ENCODE measurements at regions not wholly inside any gene's neighbourhood (a gene's known extent, or its start where the extent isn't known, plus 50 kb on each side); places are given as distances from the start of the nearest gene placed in this dataset.

- dilution Hi-C loops (cut with MboI; ENCODE audit: extremely low pct_ligation_motif_present, low sequenced_read_pairs), result no loop called here
- BruUV-seq (replicated peaks), result no TSS peak
- FAIRE-seq (no peak), DNase-seq (ENCODE audit: low read depth, low spot score) (peak; percentile 70)
- peaks cover 5% of the 10 kb centered on the region for H3K4me1 ChIP-seq (ENCODE audit: control insufficient read depth, extremely low read depth, insufficient read depth, low read length)
- intact Hi-C loops (cut with micrococcal nuclease), result loop anchor here (1.0 kb wide), 1 partner anchor 216 kb away; no protein-coding TSS in a partner anchor
- H2AFZ ChIP-seq (ENCODE audit: low read depth, low read length), result peak overlapping the region; percentile 38
- no peak overlapping the region for H3K4me2 ChIP-seq (ENCODE audit: insufficient read depth, low read length)
- H3K79me2 ChIP-seq (ENCODE audit: control insufficient read depth, insufficient read depth, low read length), result no peaks in the 10 kb centered on the region
- no peaks in the 10 kb centered on the region for H3K9me3 ChIP-seq (replicated peaks; ENCODE audit: control insufficient read depth, insufficient read depth, low read length)
- TF ChIP-seq GATA2 (IDR thresholded peaks at IDR 0.05; ENCODE audit: insufficient read depth, insufficient read length, low read depth, low read length) (no peak), FOS (IDR thresholded peaks at IDR 0.05; ENCODE audit: borderline replicate concordance, insufficient read depth, low read length) (peak; percentile 53), POLR2AphosphoS5 (IDR thresholded peaks at IDR 0.05; ENCODE audit: insufficient read depth, low read depth, low read length) (no peak), JUN (IDR thresholded peaks at IDR 0.05; ENCODE audit: borderline replicate concordance, insufficient read depth, insufficient read length, low read depth) (peak; percentile 35), MYC (IDR thresholded peaks at IDR 0.05; ENCODE audit: low read depth, low read length) (no peak)
- no peak overlapping the region for H3K4me3 ChIP-seq (replicated peaks in 1 of 3; ENCODE audit: insufficient read depth in 1 of 3, low read depth in 1 of 3, low read length in 3 of 3)
- no peak overlapping the region for H3K9ac ChIP-seq (replicated peaks; ENCODE audit: extremely low read depth, insufficient read depth, low read length)
- ChIA-PET CTCF (interaction anchor here (0.9 kb wide), 1 partner anchor 8 kb away, joined by 6 read pairs; no protein-coding TSS in a partner anchor), POLR2A (no interaction called here)
- H3K27ac ChIP-seq (ENCODE audit: insufficient read depth, low read depth, low read length), result no peak overlapping the region
- H3K36me3 ChIP-seq (ENCODE audit: control insufficient read depth in 2 of 2, extremely low read depth in 1 of 2, insufficient read depth in 2 of 2, low read length in 2 of 2), result no peaks in the 10 kb centered on the region
- no peaks in the 10 kb centered on the region for H4K20me1 ChIP-seq (replicated peaks; ENCODE audit: control insufficient read depth, extremely low read depth, insufficient read depth, low read length)
- no peaks in the 10 kb centered on the region for H3K27me3 ChIP-seq (ENCODE audit: control insufficient read depth in 2 of 2, insufficient read depth in 2 of 2, low read length in 2 of 2)
- H3K9me1 ChIP-seq (replicated peaks; ENCODE audit: control insufficient read depth, extremely low read depth, insufficient read depth, low read length), result no peaks in the 10 kb centered on the region
Observed at GRCh38 chr5:105956456-105957196, 1714.1 kb downstream of the EFNA5 start.

- FAIRE-seq (no peak), DNase-seq (ENCODE audit: low read depth, low spot score) (no peak)
- intact Hi-C loops (cut with micrococcal nuclease), result no loop called here
- dilution Hi-C loops (cut with MboI; ENCODE audit: extremely low pct_ligation_motif_present, low sequenced_read_pairs), result no loop called here
- H3K9ac ChIP-seq (replicated peaks; ENCODE audit: extremely low read depth, insufficient read depth, low read length), result no peak overlapping the region
- TF ChIP-seq, protein P1, sequence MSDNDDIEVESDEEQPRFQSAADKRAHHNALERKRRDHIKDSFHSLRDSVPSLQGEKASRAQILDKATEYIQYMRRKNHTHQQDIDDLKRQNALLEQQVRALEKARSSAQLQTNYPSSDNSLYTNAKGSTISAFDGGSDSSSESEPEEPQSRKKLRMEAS (IDR thresholded peaks at IDR 0.05; ENCODE audit: insufficient read depth, insufficient read length), result no peak
- TF ChIP-seq EZH2 (IDR thresholded peaks at IDR 0.05; ENCODE audit: borderline replicate concordance, low read depth, low read length, severe bottlenecking), result no peak
- no peak for TF ChIP-seq JUN (IDR thresholded peaks at IDR 0.05; ENCODE audit: borderline replicate concordance, insufficient read depth, insufficient read length, low read depth)
- no peak for TF ChIP-seq FOS (IDR thresholded peaks at IDR 0.05; ENCODE audit: borderline replicate concordance, insufficient read depth, low read length)
- TF ChIP-seq POLR2AphosphoS5 (IDR thresholded peaks at IDR 0.05; ENCODE audit: insufficient read depth, low read depth, low read length), result no peak
- no peak for TF ChIP-seq GATA2 (IDR thresholded peaks at IDR 0.05; ENCODE audit: insufficient read depth, insufficient read length, low read depth, low read length)
- TF ChIP-seq POLR2A (IDR thresholded peaks at IDR 0.05; ENCODE audit: low read depth, low read length), result no peak
- TF ChIP-seq, protein P2, sequence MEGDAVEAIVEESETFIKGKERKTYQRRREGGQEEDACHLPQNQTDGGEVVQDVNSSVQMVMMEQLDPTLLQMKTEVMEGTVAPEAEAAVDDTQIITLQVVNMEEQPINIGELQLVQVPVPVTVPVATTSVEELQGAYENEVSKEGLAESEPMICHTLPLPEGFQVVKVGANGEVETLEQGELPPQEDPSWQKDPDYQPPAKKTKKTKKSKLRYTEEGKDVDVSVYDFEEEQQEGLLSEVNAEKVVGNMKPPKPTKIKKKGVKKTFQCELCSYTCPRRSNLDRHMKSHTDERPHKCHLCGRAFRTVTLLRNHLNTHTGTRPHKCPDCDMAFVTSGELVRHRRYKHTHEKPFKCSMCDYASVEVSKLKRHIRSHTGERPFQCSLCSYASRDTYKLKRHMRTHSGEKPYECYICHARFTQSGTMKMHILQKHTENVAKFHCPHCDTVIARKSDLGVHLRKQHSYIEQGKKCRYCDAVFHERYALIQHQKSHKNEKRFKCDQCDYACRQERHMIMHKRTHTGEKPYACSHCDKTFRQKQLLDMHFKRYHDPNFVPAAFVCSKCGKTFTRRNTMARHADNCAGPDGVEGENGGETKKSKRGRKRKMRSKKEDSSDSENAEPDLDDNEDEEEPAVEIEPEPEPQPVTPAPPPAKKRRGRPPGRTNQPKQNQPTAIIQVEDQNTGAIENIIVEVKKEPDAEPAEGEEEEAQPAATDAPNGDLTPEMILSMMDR (IDR thresholded peaks at IDR 0.05; ENCODE audit: extremely low read depth in 1 of 2, insufficient read depth in 1 of 2, low read depth in 1 of 2, low read length in 2 of 2), result no peak
- TF ChIP-seq MYC (IDR thresholded peaks at IDR 0.05; ENCODE audit: low read depth, low read length), result no peak
- H3K4me2 ChIP-seq (ENCODE audit: insufficient read depth, low read length), result no peak overlapping the region
- POLR2A ChIA-PET, result no interaction called here
- peaks cover 5% of the 10 kb centered on the region for H3K4me1 ChIP-seq (ENCODE audit: control insufficient read depth, extremely low read depth, insufficient read depth, low read length)
- no peak overlapping the region for H2AFZ ChIP-seq (ENCODE audit: low read depth, low read length)
- no peak overlapping the region for H3K27ac ChIP-seq (ENCODE audit: insufficient read depth, low read depth, low read length)
- CTCF ChIA-PET, result no interaction called here
- no peaks in the 10 kb centered on the region for H3K9me3 ChIP-seq (replicated peaks; ENCODE audit: control insufficient read depth, insufficient read depth, low read length)
- H3K4me3 ChIP-seq (replicated peaks in 1 of 3; ENCODE audit: insufficient read depth in 1 of 3, low read depth in 1 of 3, low read length in 3 of 3), result no peak overlapping the region
- H3K36me3 ChIP-seq (ENCODE audit: control insufficient read depth in 2 of 2, extremely low read depth in 1 of 2, insufficient read depth in 2 of 2, low read length in 2 of 2), result no peaks in the 10 kb centered on the region
- H3K27me3 ChIP-seq (ENCODE audit: control insufficient read depth in 2 of 2, insufficient read depth in 2 of 2, low read length in 2 of 2), result no peaks in the 10 kb centered on the region
- no peaks in the 10 kb centered on the region for H3K79me2 ChIP-seq (ENCODE audit: control insufficient read depth, insufficient read depth, low read length)
- H3K9me1 ChIP-seq (replicated peaks; ENCODE audit: control insufficient read depth, extremely low read depth, insufficient read depth, low read length), result no peaks in the 10 kb centered on the region
- no peaks in the 10 kb centered on the region for H4K20me1 ChIP-seq (replicated peaks; ENCODE audit: control insufficient read depth, extremely low read depth, insufficient read depth, low read length)
- no TSS peak for BruUV-seq (replicated peaks)
Observed at GRCh38 chr5:105954341-105954740, 1716.4 kb downstream of the EFNA5 start.

All from endothelial cell of umbilical vein (primary cell).